Vagina (tissue), 2 donors: ENCODE measurements at regions not wholly inside any gene's neighbourhood (a gene's known extent, or its start where the extent isn't known, plus 50 kb on each side); places are given as distances from the start of the nearest gene placed in this dataset.

Experiments used
- POLR2A ChIP-seq, 2 donors: fragments of 450-650 bp; IDR thresholded peaks; one replicate each; pipeline ENCODE4 v1.6.1; 2017; ENCODE audit warnings: antibody characterized with exemption in 2 of 2, mild to moderate bottlenecking in 2 of 2, moderate library complexity in 2 of 2
- TF ChIP-seq, protein P1 (sequence below), 3 experiments: fragments of 450-650 bp in 2 of 3; fragments of 200-600 bp in 1 of 3; sonication (generic) in 1 of 3; IDR thresholded peaks; one replicate each; pipeline ENCODE4 v1.5.1; 2017 to 2019; ENCODE audit warnings: antibody characterized with exemption in 3 of 3, mild to moderate bottlenecking in 2 of 3, moderate library complexity in 2 of 3

DNA sequence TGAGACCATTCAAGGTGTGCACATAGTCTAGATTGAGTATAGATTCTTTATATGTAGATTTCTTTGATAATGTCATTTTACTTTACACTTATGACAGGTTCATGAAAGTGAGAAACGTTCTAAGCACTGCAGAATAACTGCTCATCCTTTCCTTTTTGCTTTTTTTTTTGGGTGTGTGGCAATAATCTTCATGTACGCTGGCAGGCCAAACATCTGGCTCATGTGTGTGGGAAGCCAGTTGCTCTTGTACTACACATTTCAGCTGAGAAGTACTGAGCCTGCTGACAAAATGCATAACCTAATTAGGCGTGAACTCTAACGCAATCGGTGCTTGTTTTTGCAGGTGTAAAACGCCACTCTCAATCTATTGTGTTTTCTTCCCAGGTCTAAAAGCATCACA is 350.8 kb upstream of the KAZN start:
- TF ChIP-seq POLR2A (IDR thresholded peaks at IDR 0.05) = no peak
- TF ChIP-seq, protein P1, sequence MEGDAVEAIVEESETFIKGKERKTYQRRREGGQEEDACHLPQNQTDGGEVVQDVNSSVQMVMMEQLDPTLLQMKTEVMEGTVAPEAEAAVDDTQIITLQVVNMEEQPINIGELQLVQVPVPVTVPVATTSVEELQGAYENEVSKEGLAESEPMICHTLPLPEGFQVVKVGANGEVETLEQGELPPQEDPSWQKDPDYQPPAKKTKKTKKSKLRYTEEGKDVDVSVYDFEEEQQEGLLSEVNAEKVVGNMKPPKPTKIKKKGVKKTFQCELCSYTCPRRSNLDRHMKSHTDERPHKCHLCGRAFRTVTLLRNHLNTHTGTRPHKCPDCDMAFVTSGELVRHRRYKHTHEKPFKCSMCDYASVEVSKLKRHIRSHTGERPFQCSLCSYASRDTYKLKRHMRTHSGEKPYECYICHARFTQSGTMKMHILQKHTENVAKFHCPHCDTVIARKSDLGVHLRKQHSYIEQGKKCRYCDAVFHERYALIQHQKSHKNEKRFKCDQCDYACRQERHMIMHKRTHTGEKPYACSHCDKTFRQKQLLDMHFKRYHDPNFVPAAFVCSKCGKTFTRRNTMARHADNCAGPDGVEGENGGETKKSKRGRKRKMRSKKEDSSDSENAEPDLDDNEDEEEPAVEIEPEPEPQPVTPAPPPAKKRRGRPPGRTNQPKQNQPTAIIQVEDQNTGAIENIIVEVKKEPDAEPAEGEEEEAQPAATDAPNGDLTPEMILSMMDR (IDR thresholded peaks at IDR 0.05) = no peak
